ENCODE measurements at regions not wholly inside any gene's neighbourhood (a gene's known extent, or its start where the extent isn't known, plus 50 kb on each side); places are given as distances from the start of the nearest gene placed in this dataset.

- DNase-seq (ENCODE audit: low read depth) = no peak
- TF ChIP-seq, protein P1, sequence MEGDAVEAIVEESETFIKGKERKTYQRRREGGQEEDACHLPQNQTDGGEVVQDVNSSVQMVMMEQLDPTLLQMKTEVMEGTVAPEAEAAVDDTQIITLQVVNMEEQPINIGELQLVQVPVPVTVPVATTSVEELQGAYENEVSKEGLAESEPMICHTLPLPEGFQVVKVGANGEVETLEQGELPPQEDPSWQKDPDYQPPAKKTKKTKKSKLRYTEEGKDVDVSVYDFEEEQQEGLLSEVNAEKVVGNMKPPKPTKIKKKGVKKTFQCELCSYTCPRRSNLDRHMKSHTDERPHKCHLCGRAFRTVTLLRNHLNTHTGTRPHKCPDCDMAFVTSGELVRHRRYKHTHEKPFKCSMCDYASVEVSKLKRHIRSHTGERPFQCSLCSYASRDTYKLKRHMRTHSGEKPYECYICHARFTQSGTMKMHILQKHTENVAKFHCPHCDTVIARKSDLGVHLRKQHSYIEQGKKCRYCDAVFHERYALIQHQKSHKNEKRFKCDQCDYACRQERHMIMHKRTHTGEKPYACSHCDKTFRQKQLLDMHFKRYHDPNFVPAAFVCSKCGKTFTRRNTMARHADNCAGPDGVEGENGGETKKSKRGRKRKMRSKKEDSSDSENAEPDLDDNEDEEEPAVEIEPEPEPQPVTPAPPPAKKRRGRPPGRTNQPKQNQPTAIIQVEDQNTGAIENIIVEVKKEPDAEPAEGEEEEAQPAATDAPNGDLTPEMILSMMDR (IDR thresholded peaks at IDR 0.05; ENCODE audit: low read length, missing control alignments) = no peak
- H3K4me3 ChIP-seq (replicated peaks; ENCODE audit: low read depth, low read length) = no peak overlapping the region
These were observed 596.9 kb upstream of the PCDH15 start for GRCh38 chr10:55397777-55398496.

GRCh38 chr10:55378196-55378595 lies 577.2 kb upstream of the PCDH15 start:
- TF ChIP-seq, protein P1 (IDR thresholded peaks at IDR 0.05; ENCODE audit: low read length, missing control alignments) = no peak
- H3K4me3 ChIP-seq (replicated peaks; ENCODE audit: low read depth, low read length) = no peak overlapping the region
- DNase-seq (ENCODE audit: low read depth) = no peak

GRCh38 chr10:55374917-55375316 lies 573.9 kb upstream of the PCDH15 start:
- TF ChIP-seq, protein P1 (IDR thresholded peaks at IDR 0.05; ENCODE audit: low read length, missing control alignments) = no peak
- H3K4me3 ChIP-seq (replicated peaks; ENCODE audit: low read depth, low read length) = no peak overlapping the region
- DNase-seq (ENCODE audit: low read depth) = peak; percentile 24

DNA sequence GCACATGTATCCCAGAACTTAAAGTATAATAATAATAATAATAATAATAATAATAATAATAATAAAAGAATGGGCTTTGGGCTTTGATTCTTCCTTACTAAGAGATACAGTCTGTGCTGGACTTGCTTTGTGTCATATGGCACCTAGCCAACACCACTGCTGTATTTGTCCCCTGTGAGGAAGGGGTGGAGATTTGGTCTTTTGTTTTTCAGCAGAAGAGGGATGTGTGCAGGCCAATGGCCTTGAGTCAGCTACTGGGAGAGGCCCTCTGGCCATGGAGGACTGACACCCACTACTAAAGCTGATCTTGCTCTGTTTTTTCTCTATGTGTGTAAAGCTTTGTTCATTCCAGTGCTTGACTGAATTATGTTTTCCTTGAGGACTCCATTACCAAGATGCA lies 573.0 kb upstream of the PCDH15 start:
- peak; percentile 47 for DNase-seq (ENCODE audit: low read depth)
- TF ChIP-seq, protein P1 (IDR thresholded peaks at IDR 0.05; ENCODE audit: low read length, missing control alignments) = no peak
- H3K4me3 ChIP-seq (replicated peaks; ENCODE audit: low read depth, low read length) = no peak overlapping the region

DNA sequence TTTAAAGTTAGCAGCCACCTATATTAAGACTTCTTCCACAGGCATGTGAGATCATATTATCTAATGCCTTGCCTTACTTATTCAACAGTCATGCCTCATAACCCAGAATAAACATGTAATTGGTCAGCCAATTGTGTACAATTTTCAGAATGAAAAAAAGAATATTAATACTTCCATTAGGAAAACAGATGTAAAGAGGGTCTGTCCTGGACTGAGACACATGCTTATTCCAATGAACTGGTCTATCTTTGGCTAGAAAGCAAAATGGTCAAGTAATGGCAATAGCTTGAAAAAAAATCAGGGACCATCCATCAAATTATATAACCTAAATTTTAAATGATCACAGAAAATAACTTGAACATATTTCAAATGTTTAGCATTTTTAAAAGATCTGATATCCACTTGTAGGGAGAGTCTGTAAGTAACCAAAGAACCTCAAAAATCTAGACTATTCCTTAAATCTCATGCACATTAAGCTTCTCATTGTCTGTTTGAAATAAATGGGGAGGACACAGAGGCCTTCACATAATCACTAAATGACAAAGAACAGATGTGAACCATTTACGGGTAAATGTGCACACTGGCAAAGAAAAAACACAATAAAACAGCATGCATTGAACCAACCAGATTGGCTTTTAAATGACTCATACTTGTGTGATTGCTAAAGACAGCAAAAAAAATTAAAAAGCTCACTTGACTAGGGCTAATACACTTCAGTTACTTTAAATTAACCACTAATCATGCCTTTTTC lies 568.8 kb upstream of the PCDH15 start:
- no peak overlapping the region for H3K4me3 ChIP-seq (replicated peaks; ENCODE audit: low read depth, low read length)
- TF ChIP-seq, protein P1 (IDR thresholded peaks at IDR 0.05; ENCODE audit: low read length, missing control alignments) = no peak
- peak; percentile 39 for DNase-seq (ENCODE audit: low read depth)

DNA sequence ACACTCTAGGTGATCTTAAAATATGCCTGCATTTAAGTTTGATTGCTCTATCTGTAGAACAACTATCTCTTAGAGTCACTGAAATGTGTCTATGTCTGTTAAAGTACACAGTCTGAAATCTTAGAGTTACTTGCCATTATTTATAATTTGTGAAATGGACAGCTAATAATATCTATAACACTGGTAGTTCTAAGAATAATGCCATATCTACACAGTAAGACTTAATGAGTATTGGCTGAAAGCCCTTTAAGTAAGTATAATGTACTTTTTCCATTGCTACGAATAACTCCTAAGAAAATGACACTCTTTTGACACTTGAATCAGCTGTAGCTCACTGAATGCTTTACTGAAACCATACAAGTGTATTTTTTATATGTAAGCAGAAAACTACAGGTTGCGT lies 567.4 kb upstream of the PCDH15 start:
- H3K4me3 ChIP-seq (replicated peaks; ENCODE audit: low read depth, low read length) = no peak overlapping the region
- DNase-seq (ENCODE audit: low read depth) = no peak
- TF ChIP-seq, protein P1 (IDR thresholded peaks at IDR 0.05; ENCODE audit: low read length, missing control alignments) = no peak

All from fibroblast of pulmonary artery (primary cell).